ENCODE measurements at regions not wholly inside any gene's neighbourhood (a gene's known extent, or its start where the extent isn't known, plus 50 kb on each side); places are given as distances from the start of the nearest gene placed in this dataset.

GRCh38 chrX:45758738-45759397 is 558.2 kb upstream of the DIPK2B start:
- H3K4me3 ChIP-seq, result no peak overlapping the region
- peaks cover 0 to 6% (median 0%) of the 10 kb centered on the region in 4 donors for H3K27me3 ChIP-seq
- DNase-seq (no peak), ATAC-seq (peak in 1 of 4 donors; percentile 26), FAIRE-seq (no peak)
- intact Hi-C loops (cut with DNase I), result no loop called here
- no peaks in the 10 kb centered on the region for H3K9me3 ChIP-seq
- 74 to 77% methylated on average over 3 of the region's 3 CpGs for WGBS, 2 donors
- H3K4me1 ChIP-seq, result no peaks in the 10 kb centered on the region
- H3K27ac ChIP-seq, result no peak overlapping the region
- no peaks in the 10 kb centered on the region for H3K36me3 ChIP-seq
- TF ChIP-seq, protein P1, sequence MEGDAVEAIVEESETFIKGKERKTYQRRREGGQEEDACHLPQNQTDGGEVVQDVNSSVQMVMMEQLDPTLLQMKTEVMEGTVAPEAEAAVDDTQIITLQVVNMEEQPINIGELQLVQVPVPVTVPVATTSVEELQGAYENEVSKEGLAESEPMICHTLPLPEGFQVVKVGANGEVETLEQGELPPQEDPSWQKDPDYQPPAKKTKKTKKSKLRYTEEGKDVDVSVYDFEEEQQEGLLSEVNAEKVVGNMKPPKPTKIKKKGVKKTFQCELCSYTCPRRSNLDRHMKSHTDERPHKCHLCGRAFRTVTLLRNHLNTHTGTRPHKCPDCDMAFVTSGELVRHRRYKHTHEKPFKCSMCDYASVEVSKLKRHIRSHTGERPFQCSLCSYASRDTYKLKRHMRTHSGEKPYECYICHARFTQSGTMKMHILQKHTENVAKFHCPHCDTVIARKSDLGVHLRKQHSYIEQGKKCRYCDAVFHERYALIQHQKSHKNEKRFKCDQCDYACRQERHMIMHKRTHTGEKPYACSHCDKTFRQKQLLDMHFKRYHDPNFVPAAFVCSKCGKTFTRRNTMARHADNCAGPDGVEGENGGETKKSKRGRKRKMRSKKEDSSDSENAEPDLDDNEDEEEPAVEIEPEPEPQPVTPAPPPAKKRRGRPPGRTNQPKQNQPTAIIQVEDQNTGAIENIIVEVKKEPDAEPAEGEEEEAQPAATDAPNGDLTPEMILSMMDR (IDR thresholded peaks at IDR 0.05), result no peak

- Histone ChIP-seq H3K4me1 (no peaks in the 10 kb centered on the region), H3K4me3 (no peak overlapping the region), H3K36me3 (no peaks in the 10 kb centered on the region), H3K27ac (no peak overlapping the region), H3K27me3 (peaks cover 0 to 6% (median 0%) of the 10 kb centered on the region in 4 donors), H3K9me3 (no peaks in the 10 kb centered on the region)
- intact Hi-C loops (cut with DNase I), result no loop called here
- ATAC-seq (peak in 2 of 4 donors; percentile 59), FAIRE-seq (no peak), DNase-seq (no peak)
- 69 to 73% methylated on average over 7 of the region's 7 CpGs for WGBS, 2 donors
- TF ChIP-seq, protein P1 (IDR thresholded peaks at IDR 0.05), result no peak
Measured at GRCh38 chrX:45758319-45758718, 557.6 kb upstream of the DIPK2B start.

DNA sequence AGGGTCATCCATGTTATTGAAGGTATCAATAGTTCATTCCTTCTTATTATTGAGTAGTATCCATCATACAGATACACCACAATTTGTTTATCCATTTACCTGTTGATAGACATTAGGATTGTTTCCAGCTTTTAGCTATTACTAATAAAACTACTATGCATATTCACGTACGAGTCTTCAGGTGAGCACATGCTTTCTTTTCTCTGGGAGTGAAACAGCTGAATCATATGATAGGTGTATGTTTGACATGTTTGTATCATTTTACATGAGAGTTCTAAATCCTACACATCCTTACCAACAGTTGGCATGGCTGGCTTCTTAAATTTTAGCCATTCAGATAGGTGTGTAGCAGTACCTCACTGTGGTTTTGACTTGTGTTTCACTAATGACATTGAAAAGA is 556.6 kb upstream of the DIPK2B start:
- peaks cover 0 to 6% (median 0%) of the 10 kb centered on the region in 4 donors for H3K27me3 ChIP-seq
- H3K4me3 ChIP-seq, result no peak overlapping the region
- H3K36me3 ChIP-seq, result no peaks in the 10 kb centered on the region
- intact Hi-C loops (cut with DNase I), result no loop called here
- no peaks in the 10 kb centered on the region for H3K4me1 ChIP-seq
- WGBS, 2 donors, result 81 to 84% methylated on average over 2 of the region's 2 CpGs
- ATAC-seq (no peak), FAIRE-seq (no peak), DNase-seq (no peak)
- no peak overlapping the region for H3K27ac ChIP-seq
- TF ChIP-seq, protein P1 (IDR thresholded peaks at IDR 0.05), result no peak
- H3K9me3 ChIP-seq, result no peaks in the 10 kb centered on the region

GRCh38 chrX:45756557-45756956 is 555.9 kb upstream of the DIPK2B start:
- peaks cover 0 to 6% (median 0%) of the 10 kb centered on the region in 4 donors for H3K27me3 ChIP-seq
- ATAC-seq (peak in 1 of 4 donors; percentile 11), FAIRE-seq (no peak), DNase-seq (no peak)
- no peak overlapping the region for H3K4me3 ChIP-seq
- no peak overlapping the region for H3K27ac ChIP-seq
- TF ChIP-seq, protein P1 (IDR thresholded peaks at IDR 0.05), result no peak
- intact Hi-C loops (cut with DNase I), result no loop called here
- no peaks in the 10 kb centered on the region for H3K36me3 ChIP-seq
- WGBS, 2 donors, result 25 to 28% methylated on average over 3 of the region's 3 CpGs
- no peaks in the 10 kb centered on the region for H3K4me1 ChIP-seq
- no peaks in the 10 kb centered on the region for H3K9me3 ChIP-seq

GRCh38 chrX:45755703-45756102 is 555.0 kb upstream of the DIPK2B start:
- FAIRE-seq, result no peak
- no peaks in the 10 kb centered on the region for H3K9me3 ChIP-seq
- intact Hi-C loops (cut with DNase I), result no loop called here

More at GRCh38 chrX:45755703-45756102, 555.0 kb upstream of the DIPK2B start:
- DNase-seq (no peak), ATAC-seq (no peak)
- H3K27ac ChIP-seq, result no peak overlapping the region
- no peak overlapping the region for H3K4me3 ChIP-seq
- peaks cover 0 to 6% (median 0%) of the 10 kb centered on the region in 4 donors for H3K27me3 ChIP-seq
- TF ChIP-seq, protein P1 (IDR thresholded peaks at IDR 0.05), result no peak
- no peaks in the 10 kb centered on the region for H3K36me3 ChIP-seq
- 26 to 46% methylated on average over 2 of the region's 2 CpGs for WGBS, 2 donors
- H3K4me1 ChIP-seq, result no peaks in the 10 kb centered on the region
